A673 (cell line): ENCODE measurements at regions not wholly inside any gene's neighbourhood (a gene's known extent, or its start where the extent isn't known, plus 50 kb on each side); places are given as distances from the start of the nearest gene placed in this dataset.

Source experiments
- CTCF ChIP-seq: fragments of 300-800, 200-600 bp; sonication (generic); conservative IDR thresholded peaks from 2 replicates; pipeline ENCODE4 v1.5.1; 2017; ENCODE audit warnings: low read depth, mild to moderate bottlenecking, antibody characterized with exemption, low read length, moderate library complexity, mixed read lengths
- EZH2 ChIP-seq: fragments of 200-600 bp; sonication (generic); IDR thresholded peaks from 2 replicates; pipeline ENCODE4 v1.6.1; 2017; ENCODE audit warnings: borderline replicate concordance, low read depth, mild to moderate bottlenecking, mixed read lengths, antibody characterized with exemption, low read length; ENCODE audit not compliant: poor library complexity, severe bottlenecking

DNA sequence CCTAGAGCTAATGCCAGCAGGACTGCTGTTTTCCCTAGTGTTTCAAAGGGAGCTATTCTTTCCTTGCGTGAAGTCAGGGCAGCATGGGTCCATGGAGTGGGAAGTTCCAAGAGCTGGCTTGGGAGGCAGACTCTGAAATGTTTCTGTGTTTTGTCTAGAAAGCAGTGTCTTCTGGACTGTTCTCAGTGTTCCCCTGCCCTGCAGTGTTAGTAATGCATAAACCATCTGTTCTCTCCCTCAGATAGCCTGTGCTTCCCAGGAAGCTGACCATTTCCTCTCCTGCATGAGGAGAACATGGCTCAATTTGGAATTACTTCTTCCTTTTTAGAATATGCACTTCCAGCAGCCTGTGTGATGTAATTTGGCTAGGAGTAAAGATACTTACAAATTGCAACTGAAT is 116.7 kb upstream of the CXCL13 start:
- TF ChIP-seq CTCF (no peak), EZH2 (no peak)
